Body of pancreas (tissue), 4 donors: ENCODE measurements at regions not wholly inside any gene's neighbourhood (a gene's known extent, or its start where the extent isn't known, plus 50 kb on each side); places are given as distances from the start of the nearest gene placed in this dataset.

Experiments used
- ATAC-seq: fragments of 150-250 bp; one replicate; pipeline ENCODE4 v1.9.1; 2016
- DNase-seq, 4 donors: peaks; one replicate each; pipeline ENCODE4 v3.0.0-alpha.2; 2019
- H3K27ac ChIP-seq, 4 donors: fragments of 200-600 bp; sonication (generic); 1 replicate in 3 of 4; 2 replicates in 1 of 4; pipeline versions ENCODE4 v1.5.1 to v1.6.1; 2016 to 2019; ENCODE audit warnings: mild to moderate bottlenecking in 1 of 4, mixed read lengths in 1 of 4, moderate library complexity in 1 of 4
- H3K27me3 ChIP-seq, 2 donors: fragments of 200-600 bp; sonication (generic); one replicate each; pipeline ENCODE4 v1.6.0; 2016; ENCODE audit warnings: mild to moderate bottlenecking in 1 of 2
- H3K36me3 ChIP-seq, 2 donors: fragments of 200-600 bp; sonication (generic); replicated peaks in 1 of 2; 2 replicates each; pipeline ENCODE4 v1.5.1; 2016; ENCODE audit warnings: low read depth in 2 of 2; ENCODE audit not compliant: insufficient read depth in 1 of 2
- H3K4me1 ChIP-seq: fragments of 200-600 bp; sonication (generic); one replicate; pipeline ENCODE4 v1.6.0; 2016
- H3K4me3 ChIP-seq, 2 donors: fragments of 200-600 bp; sonication (generic); 1 replicate in 1 of 2; 2 replicates in 1 of 2; pipeline ENCODE4 v1.5.1; 2016 to 2019
- H3K9me3 ChIP-seq, 3 donors: fragments of 200-600 bp; sonication (generic); 1 replicate in 2 of 3; 2 replicates in 1 of 3; pipeline ENCODE4 v1.5.1; 2016
- CTCF ChIP-seq, 7 experiments: fragments of 450-650 bp in 4 of 7; fragments of 200-600 bp in 3 of 7; sonication (generic) in 3 of 7; IDR thresholded peaks; one replicate each; pipeline ENCODE4 v1.5.1; 2016 to 2019; ENCODE audit warnings: antibody characterized with exemption in 7 of 7
- POLR2A ChIP-seq, 3 donors: fragments of 450-650 bp; IDR thresholded peaks; one replicate each; pipeline ENCODE4 v1.6.1; 2016; ENCODE audit warnings: antibody characterized with exemption in 3 of 3, mild to moderate bottlenecking in 2 of 3
- WGBS, 2 donors: methylation state at CpG; one replicate each; pipeline ENCODE4 v1.1.5; 2017; 5-methylcytosine and 5-hydroxymethylcytosine counted together
- intact Hi-C: fragments of 100-400 bp; cut with DNase I; formaldehyde crosslinking; loops from one replicate; pipeline ENCODE4 v1.15.1; 2023

- Histone ChIP-seq H3K36me3 (no peaks in the 10 kb centered on the region), H3K4me3 (no peak overlapping the region), H3K27me3 (no peaks in the 10 kb centered on the region), H3K27ac (no peak overlapping the region), H3K4me1 (no peaks in the 10 kb centered on the region), H3K9me3 (no peaks in the 10 kb centered on the region)
- no peak for TF ChIP-seq POLR2A (IDR thresholded peaks at IDR 0.05)
- TF ChIP-seq CTCF (IDR thresholded peaks at IDR 0.05) = no peak
- WGBS, 2 donors = 76 to 81% methylated on average over 6 to 7 of the region's 7 CpGs
- no peak for ATAC-seq
- intact Hi-C loops = no loop called here
- no peak for DNase-seq
Measured at GRCh38 chr1:157289424-157290105, 151.4 kb upstream of the ETV3 start.

GRCh38 chr1:157288996-157289395 is 150.8 kb upstream of the ETV3 start:
- DNase-seq (no peak), ATAC-seq (no peak)
- no peaks in the 10 kb centered on the region for H3K9me3 ChIP-seq
- no peak overlapping the region for H3K4me3 ChIP-seq
- no peaks in the 10 kb centered on the region for H3K27me3 ChIP-seq
- H3K4me1 ChIP-seq = no peaks in the 10 kb centered on the region
- H3K27ac ChIP-seq = no peak overlapping the region
- no peaks in the 10 kb centered on the region for H3K36me3 ChIP-seq
- TF ChIP-seq POLR2A (IDR thresholded peaks at IDR 0.05) = no peak
- TF ChIP-seq CTCF (IDR thresholded peaks at IDR 0.05) = no peak
- intact Hi-C loops = no loop called here

- Histone ChIP-seq H3K4me3 (no peak overlapping the region), H3K9me3 (no peaks in the 10 kb centered on the region), H3K36me3 (no peaks in the 10 kb centered on the region), H3K4me1 (no peaks in the 10 kb centered on the region), H3K27ac (no peak overlapping the region), H3K27me3 (no peaks in the 10 kb centered on the region)
- ATAC-seq (no peak), DNase-seq (no peak)
- 77 to 89% methylated on average over 4 of the region's 4 CpGs for WGBS, 2 donors
- TF ChIP-seq CTCF (IDR thresholded peaks at IDR 0.05) = no peak
- TF ChIP-seq POLR2A (IDR thresholded peaks at IDR 0.05) = no peak
- intact Hi-C loops = no loop called here
Measured at GRCh38 chr1:157288492-157288891, 150.3 kb upstream of the ETV3 start.

- H3K9me3 ChIP-seq = no peaks in the 10 kb centered on the region
- H3K4me3 ChIP-seq = no peak overlapping the region
- DNase-seq = no peak
- TF ChIP-seq CTCF (IDR thresholded peaks at IDR 0.05) = no peak
- TF ChIP-seq POLR2A (IDR thresholded peaks at IDR 0.05) = no peak
- ATAC-seq = no peak
- intact Hi-C loops = no loop called here
- H3K27ac ChIP-seq = no peak overlapping the region
- no peaks in the 10 kb centered on the region for H3K27me3 ChIP-seq
- 67 to 88% methylated on average over 1 of the region's 1 CpG for WGBS, 2 donors
- H3K4me1 ChIP-seq = no peaks in the 10 kb centered on the region
- no peaks in the 10 kb centered on the region for H3K36me3 ChIP-seq
Measured at GRCh38 chr1:157288006-157288405, 149.8 kb upstream of the ETV3 start.

- 67 to 81% methylated on average over 5 of the region's 5 CpGs for WGBS, 2 donors
- no peak for TF ChIP-seq CTCF (IDR thresholded peaks at IDR 0.05)
- TF ChIP-seq POLR2A (IDR thresholded peaks at IDR 0.05) = no peak
Measured at GRCh38 chr1:157287462-157287861, 149.3 kb upstream of the ETV3 start.

More at GRCh38 chr1:157287462-157287861, 149.3 kb upstream of the ETV3 start:
- Histone ChIP-seq H3K27me3 (no peaks in the 10 kb centered on the region), H3K9me3 (no peaks in the 10 kb centered on the region), H3K36me3 (no peaks in the 10 kb centered on the region), H3K4me3 (no peak overlapping the region), H3K27ac (no peak overlapping the region), H3K4me1 (no peaks in the 10 kb centered on the region)
- DNase-seq (no peak), ATAC-seq (no peak)
- intact Hi-C loops = no loop called here
